Vagina (tissue), 2 donors: ENCODE measurements at regions not wholly inside any gene's neighbourhood (a gene's known extent, or its start where the extent isn't known, plus 50 kb on each side); places are given as distances from the start of the nearest gene placed in this dataset.

ENCODE experiments used
- POLR2A ChIP-seq, 2 donors: fragments of 450-650 bp; IDR thresholded peaks; one replicate each; pipeline ENCODE4 v1.6.1; 2017; ENCODE audit warnings: antibody characterized with exemption in 2 of 2, mild to moderate bottlenecking in 2 of 2, moderate library complexity in 2 of 2
- POLR2AphosphoS5 ChIP-seq, 2 donors: sonication (generic); formaldehyde crosslinking; IDR thresholded peaks; one replicate each; pipeline ENCODE4 v1.9.0; 2017; ENCODE audit warnings: antibody characterized with exemption in 2 of 2, mild to moderate bottlenecking in 2 of 2, low read depth in 1 of 2; ENCODE audit not compliant: insufficient read depth in 1 of 2
- TF ChIP-seq, protein P1 (sequence below), 3 experiments: fragments of 450-650 bp in 2 of 3; fragments of 200-600 bp in 1 of 3; sonication (generic) in 1 of 3; IDR thresholded peaks; one replicate each; pipeline ENCODE4 v1.5.1; 2017 to 2019; ENCODE audit warnings: antibody characterized with exemption in 3 of 3, mild to moderate bottlenecking in 2 of 3, moderate library complexity in 2 of 3

DNA sequence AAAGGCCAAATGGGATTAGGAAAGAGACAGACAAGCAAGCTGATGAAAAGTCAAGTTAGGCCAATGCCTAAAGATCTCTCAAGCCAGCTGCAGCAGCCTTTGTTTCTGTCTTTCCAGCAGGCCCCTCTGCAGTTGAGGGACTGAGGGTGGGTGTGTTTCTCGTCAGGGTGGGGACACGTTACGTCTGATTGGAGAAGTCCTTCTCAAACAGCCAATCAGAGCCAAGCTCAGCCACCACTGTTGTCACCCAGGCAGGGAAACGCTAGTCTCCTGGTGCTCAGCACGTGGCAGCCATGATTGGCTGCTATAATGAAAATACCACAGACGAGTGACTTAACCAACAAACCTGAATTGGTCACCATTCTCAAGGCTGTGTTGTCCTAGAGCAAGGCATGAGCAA, 177.1 kb upstream of the LCORL start:
- TF ChIP-seq, protein P1, sequence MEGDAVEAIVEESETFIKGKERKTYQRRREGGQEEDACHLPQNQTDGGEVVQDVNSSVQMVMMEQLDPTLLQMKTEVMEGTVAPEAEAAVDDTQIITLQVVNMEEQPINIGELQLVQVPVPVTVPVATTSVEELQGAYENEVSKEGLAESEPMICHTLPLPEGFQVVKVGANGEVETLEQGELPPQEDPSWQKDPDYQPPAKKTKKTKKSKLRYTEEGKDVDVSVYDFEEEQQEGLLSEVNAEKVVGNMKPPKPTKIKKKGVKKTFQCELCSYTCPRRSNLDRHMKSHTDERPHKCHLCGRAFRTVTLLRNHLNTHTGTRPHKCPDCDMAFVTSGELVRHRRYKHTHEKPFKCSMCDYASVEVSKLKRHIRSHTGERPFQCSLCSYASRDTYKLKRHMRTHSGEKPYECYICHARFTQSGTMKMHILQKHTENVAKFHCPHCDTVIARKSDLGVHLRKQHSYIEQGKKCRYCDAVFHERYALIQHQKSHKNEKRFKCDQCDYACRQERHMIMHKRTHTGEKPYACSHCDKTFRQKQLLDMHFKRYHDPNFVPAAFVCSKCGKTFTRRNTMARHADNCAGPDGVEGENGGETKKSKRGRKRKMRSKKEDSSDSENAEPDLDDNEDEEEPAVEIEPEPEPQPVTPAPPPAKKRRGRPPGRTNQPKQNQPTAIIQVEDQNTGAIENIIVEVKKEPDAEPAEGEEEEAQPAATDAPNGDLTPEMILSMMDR (IDR thresholded peaks at IDR 0.05): no peak
- no peak for TF ChIP-seq POLR2A (IDR thresholded peaks at IDR 0.05)
- TF ChIP-seq POLR2AphosphoS5 (IDR thresholded peaks at IDR 0.05; ENCODE audit: insufficient read depth in 1 of 2, low read depth in 1 of 2): no peak
